ENCODE measurements at regions not wholly inside any gene's neighbourhood (a gene's known extent, or its start where the extent isn't known, plus 50 kb on each side); places are given as distances from the start of the nearest gene placed in this dataset.

GRCh38 chr14:87082917-87083316, 910.1 kb downstream of the GALC start:
- DNase-seq (ENCODE audit: extremely low spot score): no peak
- no peak overlapping the region for H3K4me3 ChIP-seq (ENCODE audit: low read depth, low read length)
- no peaks in the 10 kb centered on the region for H3K36me3 ChIP-seq (ENCODE audit: insufficient read depth)
- no peak overlapping the region for H3K27ac ChIP-seq (ENCODE audit: low read depth)
- H3K4me1 ChIP-seq (ENCODE audit: insufficient read depth): no peaks in the 10 kb centered on the region

GRCh38 chr14:87081004-87081403, 912.0 kb downstream of the GALC start:
- Histone ChIP-seq H3K4me1 (ENCODE audit: insufficient read depth) (no peaks in the 10 kb centered on the region), H3K4me3 (ENCODE audit: low read depth, low read length) (no peak overlapping the region), H3K36me3 (ENCODE audit: insufficient read depth) (no peaks in the 10 kb centered on the region), H3K27ac (ENCODE audit: low read depth) (no peak overlapping the region)
- 86% methylated on average over 6 of the region's 6 CpGs for WGBS
- no peak for DNase-seq (ENCODE audit: extremely low spot score)

GRCh38 chr14:87080146-87080545, 912.8 kb downstream of the GALC start:
- no peak for DNase-seq (ENCODE audit: extremely low spot score)
- no peaks in the 10 kb centered on the region for H3K36me3 ChIP-seq (ENCODE audit: insufficient read depth)
- no peak overlapping the region for H3K4me3 ChIP-seq (ENCODE audit: low read depth, low read length)
- H3K4me1 ChIP-seq (ENCODE audit: insufficient read depth): no peaks in the 10 kb centered on the region
- 86% methylated on average over 7 of the region's 7 CpGs for WGBS
- no peak overlapping the region for H3K27ac ChIP-seq (ENCODE audit: low read depth)

- Histone ChIP-seq H3K27ac (ENCODE audit: low read depth) (no peak overlapping the region), H3K4me3 (ENCODE audit: low read depth, low read length) (no peak overlapping the region), H3K36me3 (ENCODE audit: insufficient read depth) (no peaks in the 10 kb centered on the region), H3K4me1 (ENCODE audit: insufficient read depth) (no peaks in the 10 kb centered on the region)
- WGBS: 44% methylated on average over 6 of the region's 6 CpGs
- DNase-seq (ENCODE audit: extremely low spot score): no peak
Measured at GRCh38 chr14:87079416-87079815, 913.6 kb downstream of the GALC start.

GRCh38 chr14:87076922-87077321, 916.1 kb downstream of the GALC start:
- Histone ChIP-seq H3K27ac (ENCODE audit: low read depth) (no peak overlapping the region), H3K4me1 (ENCODE audit: insufficient read depth) (no peaks in the 10 kb centered on the region), H3K4me3 (ENCODE audit: low read depth, low read length) (no peak overlapping the region), H3K36me3 (ENCODE audit: insufficient read depth) (no peaks in the 10 kb centered on the region)
- DNase-seq (ENCODE audit: extremely low spot score): no peak

GRCh38 chr14:87076146-87076545, 916.8 kb downstream of the GALC start:
- H3K36me3 ChIP-seq (ENCODE audit: insufficient read depth): no peaks in the 10 kb centered on the region
- no peak for DNase-seq (ENCODE audit: extremely low spot score)
- H3K4me1 ChIP-seq (ENCODE audit: insufficient read depth): no peaks in the 10 kb centered on the region
- H3K4me3 ChIP-seq (ENCODE audit: low read depth, low read length): no peak overlapping the region
- H3K27ac ChIP-seq (ENCODE audit: low read depth): no peak overlapping the region
- 64% methylated on average over 2 of the region's 2 CpGs for WGBS

GRCh38 chr14:87073880-87074570, 919.0 kb downstream of the GALC start:
- H3K36me3 ChIP-seq (ENCODE audit: insufficient read depth): no peaks in the 10 kb centered on the region
- WGBS: 86% methylated on average over 5 of the region's 5 CpGs
- H3K4me3 ChIP-seq (ENCODE audit: low read depth, low read length): no peak overlapping the region
- H3K4me1 ChIP-seq (ENCODE audit: insufficient read depth): no peaks in the 10 kb centered on the region
- H3K27ac ChIP-seq (ENCODE audit: low read depth): no peak overlapping the region
- no peak for DNase-seq (ENCODE audit: extremely low spot score)

- H3K27ac ChIP-seq (ENCODE audit: low read depth): no peak overlapping the region
- no peaks in the 10 kb centered on the region for H3K4me1 ChIP-seq (ENCODE audit: insufficient read depth)
- no peak for DNase-seq (ENCODE audit: extremely low spot score)
- H3K4me3 ChIP-seq (ENCODE audit: low read depth, low read length): no peak overlapping the region
- no peaks in the 10 kb centered on the region for H3K36me3 ChIP-seq (ENCODE audit: insufficient read depth)
- WGBS: 97% methylated on average over 11 of the region's 11 CpGs
Measured at GRCh38 chr14:87067591-87067990, 925.4 kb downstream of the GALC start.

GRCh38 chr14:87067061-87067460, 925.9 kb downstream of the GALC start:
- Histone ChIP-seq H3K36me3 (ENCODE audit: insufficient read depth) (no peaks in the 10 kb centered on the region), H3K27ac (ENCODE audit: low read depth) (no peak overlapping the region), H3K4me3 (ENCODE audit: low read depth, low read length) (no peak overlapping the region), H3K4me1 (ENCODE audit: insufficient read depth) (no peaks in the 10 kb centered on the region)
- 79% methylated on average over 4 of the region's 4 CpGs for WGBS
- DNase-seq (ENCODE audit: extremely low spot score): no peak

- Histone ChIP-seq H3K27ac (ENCODE audit: low read depth) (no peak overlapping the region), H3K36me3 (ENCODE audit: insufficient read depth) (no peaks in the 10 kb centered on the region), H3K4me3 (ENCODE audit: low read depth, low read length) (no peak overlapping the region), H3K4me1 (ENCODE audit: insufficient read depth) (no peaks in the 10 kb centered on the region)
- WGBS: 93% methylated on average over 2 of the region's 2 CpGs
- no peak for DNase-seq (ENCODE audit: extremely low spot score)
Measured at GRCh38 chr14:87066221-87066817, 926.7 kb downstream of the GALC start.

GRCh38 chr14:87065366-87065765, 927.6 kb downstream of the GALC start:
- H3K36me3 ChIP-seq (ENCODE audit: insufficient read depth): no peaks in the 10 kb centered on the region
- 94% methylated on average over 2 of the region's 2 CpGs for WGBS
- H3K27ac ChIP-seq (ENCODE audit: low read depth): no peak overlapping the region
- H3K4me3 ChIP-seq (ENCODE audit: low read depth, low read length): no peak overlapping the region
- no peaks in the 10 kb centered on the region for H3K4me1 ChIP-seq (ENCODE audit: insufficient read depth)
- DNase-seq (ENCODE audit: extremely low spot score): no peak

GRCh38 chr14:87063181-87063580, 929.8 kb downstream of the GALC start:
- WGBS: 76% methylated on average over 1 of the region's 1 CpG
- H3K4me1 ChIP-seq (ENCODE audit: insufficient read depth): no peaks in the 10 kb centered on the region
- H3K27ac ChIP-seq (ENCODE audit: low read depth): no peak overlapping the region
- H3K4me3 ChIP-seq (ENCODE audit: low read depth, low read length): no peak overlapping the region
- DNase-seq (ENCODE audit: extremely low spot score): no peak
- H3K36me3 ChIP-seq (ENCODE audit: insufficient read depth): no peaks in the 10 kb centered on the region

GRCh38 chr14:87060405-87060804, 932.6 kb downstream of the GALC start:
- no peak for DNase-seq (ENCODE audit: extremely low spot score)
- H3K4me1 ChIP-seq (ENCODE audit: insufficient read depth): no peaks in the 10 kb centered on the region
- H3K4me3 ChIP-seq (ENCODE audit: low read depth, low read length): no peak overlapping the region
- WGBS: 96% methylated on average over 6 of the region's 6 CpGs
- no peak overlapping the region for H3K27ac ChIP-seq (ENCODE audit: low read depth)
- no peaks in the 10 kb centered on the region for H3K36me3 ChIP-seq (ENCODE audit: insufficient read depth)

- WGBS: 60% methylated on average over 5 of the region's 5 CpGs
- Histone ChIP-seq H3K36me3 (ENCODE audit: insufficient read depth) (no peaks in the 10 kb centered on the region), H3K27ac (ENCODE audit: low read depth) (no peak overlapping the region), H3K4me1 (ENCODE audit: insufficient read depth) (no peaks in the 10 kb centered on the region), H3K4me3 (ENCODE audit: low read depth, low read length) (no peak overlapping the region)
- no peak for DNase-seq (ENCODE audit: extremely low spot score)
Measured at GRCh38 chr14:87059060-87059839, 933.7 kb downstream of the GALC start.

Data from urinary bladder (tissue), 3 donors.